ENCODE measurements at regions not wholly inside any gene's neighbourhood (a gene's known extent, or its start where the extent isn't known, plus 50 kb on each side); places are given as distances from the start of the nearest gene placed in this dataset.
A peak's percentile ranks its signal among the peaks of the same experiment; 100 is the strongest.
"Not testable (repeated sequence)": the region's sequence is repeated elsewhere in the genome, so short reads cannot be mapped to it uniquely, and the experiment has no call there.

DNA sequence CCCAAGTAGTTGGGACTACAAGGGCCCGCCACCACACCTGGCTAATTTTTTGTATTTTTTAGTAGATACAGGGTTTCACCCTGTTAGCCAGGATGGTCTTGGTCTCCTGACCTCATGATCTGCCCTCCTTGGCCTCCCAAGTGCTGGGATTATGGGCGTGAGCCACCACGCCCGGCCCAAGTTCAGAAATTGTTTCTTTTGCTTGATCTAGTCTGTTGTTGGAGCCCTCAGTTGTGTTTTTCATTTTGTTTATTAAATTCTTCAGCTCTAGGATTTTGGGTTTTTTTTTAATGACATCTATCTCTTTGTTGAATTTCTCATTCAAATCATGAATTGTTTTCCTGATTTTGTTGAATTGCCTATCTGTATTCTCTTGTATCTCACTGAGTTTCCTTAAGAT, 80.8 kb downstream of the BUB3 start:
- CTCF ChIA-PET, result interaction anchor here (0.6 to 1.4 kb wide), 2 partner anchors 10 to 283 kb away, joined by 3 to 4 read pairs; no protein-coding TSS in a partner anchor
- H3K4me3 ChIP-seq (ENCODE audit: low read depth, low read length); H3K9me3 ChIP-seq (ENCODE audit: control insufficient read depth, insufficient read depth, low read depth, low read length); H3K4me1 ChIP-seq (ENCODE audit: control insufficient read depth, insufficient read depth, low read length); POLR2A ChIA-PET; H3K36me3 ChIP-seq (ENCODE audit: control insufficient read depth in 2 of 2, insufficient read depth in 1 of 2, low read length in 2 of 2); H3K27ac ChIP-seq (ENCODE audit: extremely low read depth, low read depth, low read length): not testable (repeated sequence)
- TF ChIP-seq SETDB1 (IDR thresholded peaks at IDR 0.05; ENCODE audit: insufficient read length, low read length), result peak; percentile 30

DNA sequence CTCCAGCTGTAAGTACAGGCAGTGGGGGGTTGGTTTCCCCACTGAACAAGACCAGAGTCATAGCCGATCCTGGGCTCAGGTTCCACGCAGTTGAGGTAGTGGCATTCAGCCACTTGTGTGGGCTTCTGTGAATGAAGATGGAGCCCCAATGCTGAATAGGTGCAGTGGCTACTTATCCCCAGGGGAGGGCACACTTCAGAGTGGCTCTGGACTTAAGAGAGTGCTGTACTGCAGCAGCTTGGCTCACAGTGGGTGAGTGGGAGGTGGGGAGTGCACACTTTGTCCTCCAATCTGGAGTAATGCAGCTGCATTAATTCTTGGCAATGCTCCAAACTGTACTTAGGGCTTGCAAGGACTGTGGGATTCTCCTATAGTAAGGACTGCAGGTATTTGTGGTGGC, 81.9 kb downstream of the BUB3 start:
- Histone ChIP-seq H3K27ac (ENCODE audit: extremely low read depth, low read depth, low read length) (no peak overlapping the region), H3K4me3 (ENCODE audit: low read depth, low read length) (no peak overlapping the region), H3K9me3 (ENCODE audit: control insufficient read depth, insufficient read depth, low read depth, low read length) (no peaks in the 10 kb centered on the region), H3K4me1 (ENCODE audit: control insufficient read depth, insufficient read depth, low read length) (no peaks in the 10 kb centered on the region), H3K36me3 (ENCODE audit: control insufficient read depth in 2 of 2, insufficient read depth in 1 of 2, low read length in 2 of 2) (no peaks in the 10 kb centered on the region)
- POLR2A ChIA-PET, result no interaction called here
- TF ChIP-seq MEIS1 (CRISPR knock-in tag; IDR thresholded peaks at IDR 0.05; ENCODE audit: borderline replicate concordance) (no peak), ZNF658 (tag by site-specific recombination; IDR thresholded peaks at IDR 0.05) (no peak)
- TF ChIP-seq, protein P1, sequence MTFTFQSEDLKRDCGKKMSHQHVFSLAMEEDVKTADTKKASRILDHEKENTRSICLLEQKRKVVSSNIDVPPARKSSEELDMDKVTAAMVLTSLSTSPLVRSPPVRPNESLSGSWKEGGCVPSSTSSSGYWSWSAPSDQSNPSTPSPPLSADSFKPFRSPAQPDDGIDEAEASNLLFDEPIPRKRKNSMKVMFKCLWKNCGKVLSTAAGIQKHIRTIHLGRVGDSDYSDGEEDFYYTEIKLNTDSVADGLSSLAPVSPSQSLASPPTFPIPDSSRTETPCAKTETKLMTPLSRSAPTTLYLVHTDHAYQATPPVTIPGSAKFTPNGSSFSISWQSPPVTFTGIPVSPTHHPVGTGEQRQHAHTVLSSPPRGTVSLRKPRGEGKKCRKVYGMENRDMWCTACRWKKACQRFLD (tag by site-specific recombination; IDR thresholded peaks at IDR 0.05), result no peak
- CTCF ChIA-PET, result interaction anchor here (1.4 kb wide), 1 partner anchor 9 kb away, joined by 3 read pairs; no protein-coding TSS in a partner anchor

DNA sequence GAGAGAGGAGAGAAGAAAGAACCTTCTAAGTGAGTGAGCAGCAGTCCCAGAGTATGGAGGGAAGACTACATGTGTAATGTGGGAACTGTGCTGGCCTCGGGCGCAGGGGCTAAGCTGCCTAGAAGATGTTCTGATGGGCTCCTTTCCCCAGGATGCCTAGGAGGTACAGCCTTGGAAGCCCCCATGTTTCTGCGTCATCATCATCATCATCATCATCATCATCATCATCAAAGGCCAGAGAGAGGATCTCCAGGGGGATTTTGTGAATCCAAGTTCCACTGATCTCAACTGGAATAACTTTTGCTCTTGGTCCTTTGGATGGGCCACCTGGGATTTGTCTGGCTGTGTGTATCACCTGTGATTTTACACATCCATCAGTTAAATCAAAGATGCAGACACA, 86.0 kb downstream of the BUB3 start:
- POLR2A ChIA-PET, result no interaction called here

GRCh38 chr10:123240776-123241175, 86.6 kb downstream of the BUB3 start:
- Histone ChIP-seq H3K4me1 (ENCODE audit: control insufficient read depth, insufficient read depth, low read length) (no peaks in the 10 kb centered on the region), H3K4me3 (ENCODE audit: low read depth, low read length) (no peak overlapping the region), H3K27ac (ENCODE audit: extremely low read depth, low read depth, low read length) (no peak overlapping the region), H3K36me3 (ENCODE audit: control insufficient read depth in 2 of 2, insufficient read depth in 1 of 2, low read length in 2 of 2) (no peaks in the 10 kb centered on the region), H3K9me3 (ENCODE audit: control insufficient read depth, insufficient read depth, low read depth, low read length) (no peaks in the 10 kb centered on the region)
- TF ChIP-seq ZNF530 (tag by site-specific recombination; IDR thresholded peaks at IDR 0.05; ENCODE audit: low read depth) (no peak), ZNF174 (tag by site-specific recombination; IDR thresholded peaks at IDR 0.05) (no peak), SP7 (tag by site-specific recombination; IDR thresholded peaks at IDR 0.05) (no peak), ZNF629 (tag by site-specific recombination; IDR thresholded peaks at IDR 0.05) (no peak), ZNF549 (tag by site-specific recombination; IDR thresholded peaks at IDR 0.05) (no peak), IKZF3 (tag by site-specific recombination; IDR thresholded peaks at IDR 0.05) (no peak), MYNN (tag by site-specific recombination; IDR thresholded peaks at IDR 0.05; ENCODE audit: borderline replicate concordance) (no peak), ZNF610 (tag by site-specific recombination; IDR thresholded peaks at IDR 0.05; ENCODE audit: borderline replicate concordance) (no peak), ZNF596 (tag by site-specific recombination; IDR thresholded peaks at IDR 0.05) (no peak), BCL11A (tag by site-specific recombination; IDR thresholded peaks at IDR 0.05; ENCODE audit: low read depth) (no peak), ZNF677 (tag by site-specific recombination; IDR thresholded peaks at IDR 0.05) (no peak), ZFP69B (tag by site-specific recombination; IDR thresholded peaks at IDR 0.05) (no peak), ZBTB8A (tag by site-specific recombination; IDR thresholded peaks at IDR 0.05) (no peak), ZNF768 (tag by site-specific recombination; IDR thresholded peaks at IDR 0.05) (no peak), GLI4 (tag by site-specific recombination; IDR thresholded peaks at IDR 0.05) (no peak), ZNF211 (tag by site-specific recombination; IDR thresholded peaks at IDR 0.05; ENCODE audit: low read depth) (no peak)
- TF ChIP-seq, protein P2, sequence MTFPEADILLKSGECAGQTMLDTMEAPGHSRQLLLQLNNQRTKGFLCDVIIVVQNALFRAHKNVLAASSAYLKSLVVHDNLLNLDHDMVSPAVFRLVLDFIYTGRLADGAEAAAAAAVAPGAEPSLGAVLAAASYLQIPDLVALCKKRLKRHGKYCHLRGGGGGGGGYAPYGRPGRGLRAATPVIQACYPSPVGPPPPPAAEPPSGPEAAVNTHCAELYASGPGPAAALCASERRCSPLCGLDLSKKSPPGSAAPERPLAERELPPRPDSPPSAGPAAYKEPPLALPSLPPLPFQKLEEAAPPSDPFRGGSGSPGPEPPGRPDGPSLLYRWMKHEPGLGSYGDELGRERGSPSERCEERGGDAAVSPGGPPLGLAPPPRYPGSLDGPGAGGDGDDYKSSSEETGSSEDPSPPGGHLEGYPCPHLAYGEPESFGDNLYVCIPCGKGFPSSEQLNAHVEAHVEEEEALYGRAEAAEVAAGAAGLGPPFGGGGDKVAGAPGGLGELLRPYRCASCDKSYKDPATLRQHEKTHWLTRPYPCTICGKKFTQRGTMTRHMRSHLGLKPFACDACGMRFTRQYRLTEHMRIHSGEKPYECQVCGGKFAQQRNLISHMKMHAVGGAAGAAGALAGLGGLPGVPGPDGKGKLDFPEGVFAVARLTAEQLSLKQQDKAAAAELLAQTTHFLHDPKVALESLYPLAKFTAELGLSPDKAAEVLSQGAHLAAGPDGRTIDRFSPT (tag by site-specific recombination; IDR thresholded peaks at IDR 0.05), result no peak
- ChIA-PET CTCF (no interaction called here), POLR2A (no interaction called here)

More for the DNA sequence above, 86.0 kb downstream of the BUB3 start:
- no peaks in the 10 kb centered on the region for H3K36me3 ChIP-seq (ENCODE audit: control insufficient read depth in 2 of 2, insufficient read depth in 1 of 2, low read length in 2 of 2)
- CTCF ChIA-PET, result no interaction called here
- no peaks in the 10 kb centered on the region for H3K9me3 ChIP-seq (ENCODE audit: control insufficient read depth, insufficient read depth, low read depth, low read length)
- H3K4me1 ChIP-seq (ENCODE audit: control insufficient read depth, insufficient read depth, low read length), result no peaks in the 10 kb centered on the region
- no peak for TF ChIP-seq ZNF776 (tag by site-specific recombination; IDR thresholded peaks at IDR 0.05; ENCODE audit: borderline replicate concordance)
- TF ChIP-seq, protein P3, sequence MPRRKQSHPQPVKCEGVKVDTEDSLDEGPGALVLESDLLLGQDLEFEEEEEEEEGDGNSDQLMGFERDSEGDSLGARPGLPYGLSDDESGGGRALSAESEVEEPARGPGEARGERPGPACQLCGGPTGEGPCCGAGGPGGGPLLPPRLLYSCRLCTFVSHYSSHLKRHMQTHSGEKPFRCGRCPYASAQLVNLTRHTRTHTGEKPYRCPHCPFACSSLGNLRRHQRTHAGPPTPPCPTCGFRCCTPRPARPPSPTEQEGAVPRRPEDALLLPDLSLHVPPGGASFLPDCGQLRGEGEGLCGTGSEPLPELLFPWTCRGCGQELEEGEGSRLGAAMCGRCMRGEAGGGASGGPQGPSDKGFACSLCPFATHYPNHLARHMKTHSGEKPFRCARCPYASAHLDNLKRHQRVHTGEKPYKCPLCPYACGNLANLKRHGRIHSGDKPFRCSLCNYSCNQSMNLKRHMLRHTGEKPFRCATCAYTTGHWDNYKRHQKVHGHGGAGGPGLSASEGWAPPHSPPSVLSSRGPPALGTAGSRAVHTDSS (tag by site-specific recombination; IDR thresholded peaks at IDR 0.05), result peak; percentile 87
- H3K4me3 ChIP-seq (ENCODE audit: low read depth, low read length), result no peak overlapping the region
- H3K27ac ChIP-seq (ENCODE audit: extremely low read depth, low read depth, low read length), result no peak overlapping the region

Data from HEK293 (cell line).